Hematopoietic multipotent progenitor cell treated with erythropoietin and hydrocortisone succinate and interleukin-3 and kit ligand, for 17 days (in vitro differentiated cells): ENCODE measurements at regions not wholly inside any gene's neighbourhood (a gene's known extent, or its start where the extent isn't known, plus 50 kb on each side); places are given as distances from the start of the nearest gene placed in this dataset.
"Not testable (repeated sequence)": the region's sequence is repeated elsewhere in the genome, so short reads cannot be mapped to it uniquely, and the experiment has no call there.

Source experiments
- DNase-seq: peaks from one replicate; pipeline ENCODE4 v3.0.0-alpha.2; 2015; ENCODE audit warnings: low spot score

GRCh38 chr16:86345516-86345915, 164.8 kb upstream of the FOXF1 start:
- DNase-seq = no peak

GRCh38 chr16:86346034-86346433, 164.3 kb upstream of the FOXF1 start:
- no peak for DNase-seq

- no peak for DNase-seq
Observed at GRCh38 chr16:86347090-86347489, 163.2 kb upstream of the FOXF1 start.

- DNase-seq = no peak
Observed at GRCh38 chr16:86347916-86348555, 162.3 kb upstream of the FOXF1 start.

- no peak for DNase-seq
Observed at GRCh38 chr16:86349338-86349900, 160.9 kb upstream of the FOXF1 start.

- no peak for DNase-seq
Observed at GRCh38 chr16:86350289-86350688, 160.0 kb upstream of the FOXF1 start.

GRCh38 chr16:86351041-86351784, 159.1 kb upstream of the FOXF1 start:
- no peak for DNase-seq

- DNase-seq = not testable (repeated sequence)
Observed at GRCh38 chr16:86351785-86352139, 158.6 kb upstream of the FOXF1 start.

GRCh38 chr16:86353148-86353547, 157.2 kb upstream of the FOXF1 start:
- no peak for DNase-seq

- DNase-seq = no peak
Observed at GRCh38 chr16:86353948-86354347, 156.4 kb upstream of the FOXF1 start.

GRCh38 chr16:86354641-86355513, 155.4 kb upstream of the FOXF1 start:
- DNase-seq = no peak

- DNase-seq = no peak
Observed at GRCh38 chr16:86355531-86355930, 154.8 kb upstream of the FOXF1 start.

GRCh38 chr16:86355951-86356350, 154.4 kb upstream of the FOXF1 start:
- no peak for DNase-seq

GRCh38 chr16:86356804-86357203, 153.5 kb upstream of the FOXF1 start:
- no peak for DNase-seq

GRCh38 chr16:86357303-86357702, 153.0 kb upstream of the FOXF1 start:
- no peak for DNase-seq

- DNase-seq = no peak
Observed at GRCh38 chr16:86357950-86358349, 152.4 kb upstream of the FOXF1 start.

- DNase-seq = no peak
Observed at GRCh38 chr16:86359571-86359970, 150.8 kb upstream of the FOXF1 start.

GRCh38 chr16:86362155-86362849, 148.0 kb upstream of the FOXF1 start:
- no peak for DNase-seq

- DNase-seq = no peak
Observed at GRCh38 chr16:86363057-86363490, 147.3 kb upstream of the FOXF1 start.

- no peak for DNase-seq
Observed at GRCh38 chr16:86363836-86364618, 146.3 kb upstream of the FOXF1 start.
